RWPE1 (cell line): ENCODE measurements at regions not wholly inside any gene's neighbourhood (a gene's known extent, or its start where the extent isn't known, plus 50 kb on each side); places are given as distances from the start of the nearest gene placed in this dataset.

Experiments
- CTCF ChIA-PET: fragments of 350-600 bp; sonication (Branson Sonifier 250); formaldehyde crosslinking; extraction: SDS; loops from one replicate; lab custom pipeline; 2021; lab: Yijun Ruan, JAX
- POLR2A ChIA-PET: fragments of 400-600 bp; formaldehyde crosslinking; extraction: SDS; loops from one replicate; lab custom pipeline; 2020; ENCODE audit warnings: antibody characterized with exemption; ENCODE audit not compliant: low non-redundant PET; lab: Yijun Ruan, JAX
- DNase-seq: peaks from one replicate; pipeline ENCODE4 v3.0.0; 2012; ENCODE audit warnings: low spot score
- H3K27ac ChIP-seq: fragments of 450-650 bp; 2 replicates; pipeline ENCODE4 v1.5.1; 2017
- CTCF ChIP-seq: fragments of 450-650 bp; conservative IDR thresholded peaks from 2 replicates; pipeline ENCODE4 v1.5.1; 2017; ENCODE audit warnings: low read depth, mild to moderate bottlenecking

- H3K27ac ChIP-seq: no peak overlapping the region
- TF ChIP-seq CTCF: no peak
- DNase-seq: no peak
- ChIA-PET POLR2A (no interaction called here), CTCF (interaction anchor here (0.6 kb wide), 1 partner anchor 1628 kb away, joined by 5 read pairs; no protein-coding TSS in a partner anchor)
These were observed 108.1 kb downstream of the MAP3K21 start for GRCh38 chr1:233435622-233436021.

GRCh38 chr1:233439721-233440120 is 112.2 kb downstream of the MAP3K21 start:
- no peak for DNase-seq
- ChIA-PET POLR2A (no interaction called here), CTCF (interaction anchor here (0.6 to 2.4 kb wide), 3 partner anchors 10 to 627 kb away, joined by 3 to 17 read pairs (median 4); no protein-coding TSS in a partner anchor)
- TF ChIP-seq CTCF: no peak
- no peak overlapping the region for H3K27ac ChIP-seq

- POLR2A ChIA-PET: no interaction called here
- peak; percentile 63 for DNase-seq
- CTCF ChIA-PET: interaction anchor here (0.5 to 2.4 kb wide), 22 partner anchors 11 to 1284 kb away, joined by 3 to 17 read pairs (median 3); no protein-coding TSS in a partner anchor
- TF ChIP-seq CTCF: peak; percentile 66
- H3K27ac ChIP-seq: no peak overlapping the region
These were observed 113.5 kb downstream of the MAP3K21 start for GRCh38 chr1:233440951-233441401.

- CTCF ChIA-PET: interaction anchor here (1.1 to 2.4 kb wide), 4 partner anchors 33 to 624 kb away, joined by 3 to 17 read pairs (median 6); no protein-coding TSS in a partner anchor
- peak overlapping the region; percentile 73 for H3K27ac ChIP-seq
- POLR2A ChIA-PET: no interaction called here
These were observed 114.7 kb downstream of the MAP3K21 start for GRCh38 chr1:233442026-233442780.

GRCh38 chr1:233443040-233443760 is 115.7 kb downstream of the MAP3K21 start:
- no peak for TF ChIP-seq CTCF
- POLR2A ChIA-PET: no interaction called here
- DNase-seq: peak; percentile 48
- CTCF ChIA-PET: no interaction called here
- peak overlapping the region; percentile 73 for H3K27ac ChIP-seq

More at GRCh38 chr1:233442026-233442780, 114.7 kb downstream of the MAP3K21 start:
- TF ChIP-seq CTCF: no peak
- no peak for DNase-seq

GRCh38 chr1:233444484-233444883 is 117.0 kb downstream of the MAP3K21 start:
- no peak overlapping the region for H3K27ac ChIP-seq
- no peak for TF ChIP-seq CTCF
- CTCF ChIA-PET: interaction anchor here (0.6 kb wide), 1 partner anchor 263 kb away, joined by 6 read pairs; no protein-coding TSS in a partner anchor
- no peak for DNase-seq
- POLR2A ChIA-PET: no interaction called here
